ENCODE measurements at regions not wholly inside any gene's neighbourhood (a gene's known extent, or its start where the extent isn't known, plus 50 kb on each side); places are given as distances from the start of the nearest gene placed in this dataset.

DNA sequence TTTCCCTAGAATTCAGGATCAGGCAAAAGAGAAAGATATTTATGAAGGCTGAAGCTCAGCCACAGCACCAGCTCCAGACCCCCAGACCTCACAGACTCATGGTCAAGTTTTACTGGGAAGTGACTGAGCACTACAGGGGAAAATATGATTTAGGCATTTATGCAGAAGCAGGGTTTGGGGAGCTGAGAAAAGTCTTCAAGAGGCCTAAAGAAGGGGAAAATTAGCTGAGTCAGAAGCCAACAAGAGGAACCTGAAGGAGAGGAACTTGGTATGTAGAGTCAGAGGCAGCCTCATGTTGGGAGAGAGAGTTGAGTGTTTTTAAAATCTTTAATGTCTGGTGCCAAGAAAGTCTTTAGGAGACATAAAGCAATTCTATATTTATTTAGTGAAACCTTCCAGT is 63.0 kb downstream of the FOS start:
- no peaks in the 10 kb centered on the region for H3K23me2 ChIP-seq (ENCODE audit: insufficient read length, low read depth, low read length, poor library complexity, severe bottlenecking)
- H3K27me3 ChIP-seq (ENCODE audit: insufficient read depth, low read length): no peaks in the 10 kb centered on the region
- no peak overlapping the region for H4K8ac ChIP-seq (replicated peaks; ENCODE audit: insufficient read length, low read depth, low read length)
- no peak overlapping the region for H3T11ph ChIP-seq (ENCODE audit: low read length)
- Mint-ChIP-seq H3K4me3 (no peak overlapping the region), H3K27me3 (ENCODE audit: low read depth) (peaks cover 4% of the 10 kb centered on the region), H3K9me3 (peaks cover 19 to 20% of the 10 kb centered on the region in 2 experiments), H3K27ac (no peak overlapping the region), H3K36me3 (ENCODE audit: insufficient read depth in 1 of 3, low read depth in 3 of 3) (peaks cover 1 to 9% (median 2%) of the 10 kb centered on the region in 3 experiments; a peak in 4 of 7 replicates), H3K4me1 (peaks cover 9 to 13% of the 10 kb centered on the region in 2 experiments)
- H3K9me3 ChIP-seq (ENCODE audit: control insufficient read depth, low read depth, low read length): no peaks in the 10 kb centered on the region
- DNase-seq: no peak
- H2BK5ac ChIP-seq (ENCODE audit: insufficient read length, low read length): no peak overlapping the region
- H3K4ac ChIP-seq (ENCODE audit: low read depth, low read length): no peak overlapping the region
- no peak overlapping the region for H4K5ac ChIP-seq (ENCODE audit: insufficient read length, low read depth, low read length)
- no peak overlapping the region for H2BK120ac ChIP-seq (ENCODE audit: low read depth, low read length, poor library complexity, severe bottlenecking)
- no peaks in the 10 kb centered on the region for H4K20me1 ChIP-seq (ENCODE audit: control insufficient read depth, insufficient read depth, insufficient read length)
- H3K23ac ChIP-seq (ENCODE audit: insufficient read length, low read depth, low read length): no peak overlapping the region
- H4K91ac ChIP-seq (ENCODE audit: insufficient read length, low read depth, low read length): no peak overlapping the region
- H3K18ac ChIP-seq (ENCODE audit: insufficient read length, low read depth, low read length): no peak overlapping the region
- no peak overlapping the region for H3K56ac ChIP-seq (ENCODE audit: insufficient read length, low read depth, low read length)
- H2AK5ac ChIP-seq (ENCODE audit: insufficient read length, low read length): no peak overlapping the region
- no peak overlapping the region for H3K14ac ChIP-seq (ENCODE audit: insufficient read depth, low read length)
- no peak overlapping the region for H2BK15ac ChIP-seq (ENCODE audit: low read depth, low read length)
- H3K9ac ChIP-seq (ENCODE audit: extremely low read depth, insufficient read length, low read length): no peak overlapping the region
- no peaks in the 10 kb centered on the region for H3K4me1 ChIP-seq (ENCODE audit: insufficient read depth, low read length)
- no peak overlapping the region for H3K27ac ChIP-seq (ENCODE audit: insufficient read length, low read depth, low read length)
- no peak for TF ChIP-seq CTCF (conservative IDR thresholded peaks at IDR 0.05)
- H2BK20ac ChIP-seq (ENCODE audit: low read depth, low read length, poor library complexity, severe bottlenecking): no peak overlapping the region
- no peak overlapping the region for H2BK12ac ChIP-seq (ENCODE audit: insufficient read length, low read depth, low read length)
- H2AFZ ChIP-seq (ENCODE audit: low read length): no peak overlapping the region
- no peaks in the 10 kb centered on the region for H3K79me2 ChIP-seq (ENCODE audit: insufficient read depth, low read length)
- no peak overlapping the region for H3K4me2 ChIP-seq (ENCODE audit: insufficient read depth, insufficient read length, low read length)
- H3K79me1 ChIP-seq (ENCODE audit: insufficient read depth, low read depth, low read length, poor library complexity, severe bottlenecking): no peaks in the 10 kb centered on the region

Measured in H9 (cell line).